A673 (cell line): ENCODE measurements at regions not wholly inside any gene's neighbourhood (a gene's known extent, or its start where the extent isn't known, plus 50 kb on each side); places are given as distances from the start of the nearest gene placed in this dataset.
"Not testable (repeated sequence)": the region's sequence is repeated elsewhere in the genome, so short reads cannot be mapped to it uniquely, and the experiment has no call there.

Experiments used
- CTCF ChIP-seq: fragments of 300-800, 200-600 bp; sonication (generic); conservative IDR thresholded peaks from 2 replicates; pipeline ENCODE4 v1.5.1; 2017; ENCODE audit warnings: low read depth, mild to moderate bottlenecking, antibody characterized with exemption, low read length, moderate library complexity, mixed read lengths
- EZH2 ChIP-seq: fragments of 200-600 bp; sonication (generic); IDR thresholded peaks from 2 replicates; pipeline ENCODE4 v1.6.1; 2017; ENCODE audit warnings: borderline replicate concordance, low read depth, mild to moderate bottlenecking, mixed read lengths, antibody characterized with exemption, low read length; ENCODE audit not compliant: poor library complexity, severe bottlenecking

GRCh38 chr1:143896377-143896776 is 75.4 kb downstream of the FAM72C start:
- TF ChIP-seq EZH2, CTCF: not testable (repeated sequence)
